Heart left ventricle (tissue), 16 donors: ENCODE measurements at regions not wholly inside any gene's neighbourhood (a gene's known extent, or its start where the extent isn't known, plus 50 kb on each side); places are given as distances from the start of the nearest gene placed in this dataset.

ENCODE experiments used
- ATAC-seq, 4 donors: fragments of 200-7000 bp; cut with Tn5 transposase; one replicate each; pipeline ENCODE4 v1.9.1; 2020 to 2022; ENCODE audit warnings: moderate library complexity in 4 of 4, mild to moderate bottlenecking in 3 of 4, moderate number of reproducible peaks in 1 of 4
- DNase-seq, 5 donors: peaks; one replicate each; pipeline ENCODE4 v3.0.0-alpha.2; 2020
- H3K27ac ChIP-seq, 12 donors: fragments of 200-600 bp; sonication (generic) in 4 of 12; one replicate each; pipeline versions ENCODE4 v1.5.0 to v1.8.0; 2016 to 2022; ENCODE audit warnings: mild to moderate bottlenecking in 2 of 12
- H3K27me3 ChIP-seq, 9 donors: fragments of 200-600 bp; sonication (generic) in 2 of 9; one replicate each; pipeline versions ENCODE4 v1.5.1 to v1.8.0; 2016 to 2022; ENCODE audit warnings: mild to moderate bottlenecking in 3 of 9
- H3K36me3 ChIP-seq, 9 donors: fragments of 200-600 bp; sonication (generic) in 2 of 9; one replicate each; pipeline versions ENCODE4 v1.5.0 to v1.8.0; 2018 to 2022; ENCODE audit warnings: mild to moderate bottlenecking in 2 of 9
- H3K4me1 ChIP-seq, 12 donors: fragments of 200-600 bp; sonication (generic) in 4 of 12; one replicate each; pipeline versions ENCODE4 v1.5.0 to v1.8.0; 2016 to 2022; ENCODE audit warnings: mild to moderate bottlenecking in 3 of 12
- H3K4me3 ChIP-seq, 12 donors: fragments of 200-600 bp; sonication (generic) in 4 of 12; one replicate each; pipeline versions ENCODE4 v1.5.0 to v1.8.0; 2017 to 2022; ENCODE audit warnings: mild to moderate bottlenecking in 9 of 12, moderate library complexity in 4 of 12
- H3K9me3 ChIP-seq, 12 donors: fragments of 200-600 bp; sonication (generic) in 4 of 12; one replicate each; pipeline versions ENCODE4 v1.5.0 to v1.8.0; 2016 to 2022; ENCODE audit warnings: mild to moderate bottlenecking in 1 of 12
- CTCF ChIP-seq, 12 donors: fragments of 200-600 bp; sonication (generic) in 4 of 12; IDR thresholded peaks; one replicate each; pipeline versions ENCODE4 v1.5.0 to v1.8.0; 2018 to 2022; ENCODE audit warnings: antibody characterized with exemption in 12 of 12, mild to moderate bottlenecking in 5 of 12
- POLR2A ChIP-seq, 2 donors: fragments of 450-650 bp; IDR thresholded peaks; one replicate each; pipeline ENCODE4 v1.6.1; 2017; ENCODE audit warnings: antibody characterized with exemption in 2 of 2, mild to moderate bottlenecking in 2 of 2, moderate library complexity in 2 of 2
- WGBS, 4 donors: extraction: QIAGEN DNeasy Blood & Tissue Kit in 2 of 4; methylation state at CpG; one replicate each; pipeline versions ENCODE4 v1.1.5 to v1.1.7; 2013 to 2018; 5-methylcytosine and 5-hydroxymethylcytosine counted together
- intact Hi-C, 10 donors: fragments of 100-400 bp; cut with DNase I; formaldehyde crosslinking; loops; one replicate each; pipeline versions ENCODE4 v1.11.1 to v1.14.2; 2022
- donor health status: ischemic (EF 13 %, LVEDD 7.1; RV severe dilation, severe dysfunction).
- donor health status: healthy with polysubstance abuse.
- donor health status: DM: no; HTN: yes; CAD: no.
- donor health status: DM: no; HTN: no; CAD: no.
- donor health status: ischemic (EF 25% LVEDD 6.9; RV normal size, moderate dysfunction).
- donor health status: ischemic (EF 25% LVEDD 5.7; RV mildly dilated, moderate dysfunction).
- donor health status: healthy.
- donor health status: DM: yes; HTN: yes; CAD: no.
- donor health status: ischemic (EF 35%, LVEDD 5.7; RV mildly dilated, moderate dysfunction).
- donor health status: nonischemic (EF 11% LVEDD 7.7; RV severe dilation, severe dysfunction).
- donor health status: DM: yes; HTN: yes; CAD: no.
- donor health status: PGD.
- donor health status: ischemic (EF 29% LVEDD 5.4; RV normal size, mild dysfunction).
- donor health status: nonischemic (EF 23%, LVEDD 6.1; RV moderate dilation, normal function).

DNA sequence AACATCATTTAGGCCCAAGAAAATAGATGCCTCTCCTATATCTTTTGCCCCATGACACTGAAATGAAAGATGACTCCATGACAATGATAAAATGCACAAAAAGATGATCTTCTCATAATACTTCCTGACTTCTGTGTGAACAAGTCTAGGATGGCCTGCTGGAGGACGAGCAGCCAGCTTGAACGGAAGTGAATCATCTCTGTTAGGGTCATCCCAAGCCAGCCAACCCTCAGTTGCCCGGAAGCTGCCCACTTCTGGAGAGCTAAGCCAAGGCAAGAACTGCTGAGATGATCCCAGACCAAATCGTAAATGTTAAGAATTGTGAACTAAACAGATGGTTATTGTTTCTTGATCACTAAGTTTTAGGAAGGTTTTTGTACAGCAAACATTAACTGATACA, 249.7 kb upstream of the HS3ST5 start:
- intact Hi-C loops: no loop called here
- no peaks in the 10 kb centered on the region for H3K36me3 ChIP-seq
- H3K27me3 ChIP-seq: no peaks in the 10 kb centered on the region
- no peak for TF ChIP-seq POLR2A (IDR thresholded peaks at IDR 0.05)
- TF ChIP-seq CTCF (IDR thresholded peaks at IDR 0.05): no peak
- H3K27ac ChIP-seq: no peak overlapping the region
- H3K9me3 ChIP-seq: no peaks in the 10 kb centered on the region
- no peak overlapping the region for H3K4me3 ChIP-seq
- WGBS, 4 donors: 58 to 82% (median 73%) methylated on average over 4 of the region's 4 CpGs
- H3K4me1 ChIP-seq: no peaks in the 10 kb centered on the region
- ATAC-seq (no peak), DNase-seq (no peak)

DNA sequence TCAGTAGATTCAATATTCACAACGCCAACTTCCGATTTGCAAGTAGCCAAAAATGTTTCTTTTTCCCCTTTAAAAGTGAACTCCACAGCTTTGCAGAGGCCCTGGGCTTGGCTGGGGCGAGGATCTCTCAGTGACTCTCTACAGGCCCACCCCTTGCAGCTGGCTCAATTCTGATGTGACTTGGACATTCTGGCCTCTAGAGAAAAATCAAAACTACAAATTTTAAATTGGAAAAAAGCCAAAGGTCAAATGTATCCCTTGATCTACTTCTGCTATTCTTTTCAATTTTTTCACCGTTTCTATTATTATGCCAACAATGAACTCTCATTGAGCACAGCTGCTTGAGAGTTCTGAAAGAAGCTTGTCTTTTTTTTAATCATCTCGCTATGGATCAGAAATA, 245.9 kb upstream of the HS3ST5 start:
- 65 to 77% (median 68%) methylated on average over 5 of the region's 5 CpGs for WGBS, 4 donors
- H3K4me1 ChIP-seq: no peaks in the 10 kb centered on the region
- DNase-seq (no peak), ATAC-seq (no peak)
- H3K27me3 ChIP-seq: no peaks in the 10 kb centered on the region
- TF ChIP-seq CTCF (IDR thresholded peaks at IDR 0.05): no peak
- no peak for TF ChIP-seq POLR2A (IDR thresholded peaks at IDR 0.05)
- peaks cover 0 to 2% (median 0%) of the 10 kb centered on the region in 12 donors for H3K9me3 ChIP-seq
- H3K4me3 ChIP-seq: no peak overlapping the region
- H3K27ac ChIP-seq: no peak overlapping the region
- no peaks in the 10 kb centered on the region for H3K36me3 ChIP-seq
- intact Hi-C loops: no loop called here

GRCh38 chr6:114586298-114586697, 243.5 kb upstream of the HS3ST5 start:
- intact Hi-C loops: no loop called here
- no peak for ATAC-seq

DNA sequence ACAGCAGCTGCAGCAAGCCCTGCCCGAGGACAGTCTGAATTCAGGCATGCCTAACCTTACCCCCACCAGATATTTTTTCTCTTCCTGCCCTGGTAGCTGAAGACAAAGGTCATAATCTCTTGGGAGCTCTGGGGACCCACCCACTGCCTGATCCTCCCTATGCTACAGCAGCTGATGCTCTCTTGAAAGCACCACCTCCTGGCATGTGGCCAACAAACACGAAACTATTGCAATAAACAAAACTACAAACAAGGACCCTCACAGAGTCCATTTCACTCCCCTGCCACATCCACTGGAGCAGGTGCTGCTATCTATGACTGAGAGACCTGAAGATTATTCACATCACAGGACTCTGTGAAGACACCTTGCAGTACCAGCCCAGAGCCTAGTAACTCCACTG, 238.5 kb upstream of the HS3ST5 start:
- Histone ChIP-seq H3K9me3 (peaks cover 0 to 23% (median 7%) of the 10 kb centered on the region in 12 donors), H3K36me3 (no peaks in the 10 kb centered on the region), H3K27ac (no peak overlapping the region), H3K4me1 (no peaks in the 10 kb centered on the region), H3K27me3 (no peaks in the 10 kb centered on the region), H3K4me3 (no peak overlapping the region)
- WGBS, 4 donors: 52 to 58% (median 56%) methylated on average over 2 of the region's 2 CpGs
- intact Hi-C loops: no loop called here
- DNase-seq (no peak), ATAC-seq (no peak)
- TF ChIP-seq POLR2A (IDR thresholded peaks at IDR 0.05) (no peak), CTCF (IDR thresholded peaks at IDR 0.05) (no peak)

More at GRCh38 chr6:114586298-114586697, 243.5 kb upstream of the HS3ST5 start:
- DNase-seq: no peak
- no peak overlapping the region for H3K4me3 ChIP-seq
- no peaks in the 10 kb centered on the region for H3K4me1 ChIP-seq
- no peaks in the 10 kb centered on the region for H3K27me3 ChIP-seq
- H3K27ac ChIP-seq: no peak overlapping the region
- H3K36me3 ChIP-seq: no peaks in the 10 kb centered on the region
- peaks cover 0 to 20% (median 7%) of the 10 kb centered on the region in 12 donors for H3K9me3 ChIP-seq
- WGBS, 4 donors: 56 to 64% (median 61%) methylated on average over 2 of the region's 2 CpGs
- TF ChIP-seq CTCF (IDR thresholded peaks at IDR 0.05) (no peak), POLR2A (IDR thresholded peaks at IDR 0.05) (no peak)
